ENCODE measurements at regions not wholly inside any gene's neighbourhood (a gene's known extent, or its start where the extent isn't known, plus 50 kb on each side); places are given as distances from the start of the nearest gene placed in this dataset.

- TF ChIP-seq YY1 (IDR thresholded peaks at IDR 0.05; ENCODE audit: low read depth), result no peak
- no peak for TF ChIP-seq EGR1 (IDR thresholded peaks at IDR 0.05)
- no peak for TF ChIP-seq TEAD4 (IDR thresholded peaks at IDR 0.05)
- no peak for TF ChIP-seq TCF12 (IDR thresholded peaks at IDR 0.05; ENCODE audit: low read depth)
- no peak for TF ChIP-seq RAD21 (IDR thresholded peaks at IDR 0.05; ENCODE audit: low read depth)
- no peak for TF ChIP-seq EP300 (IDR thresholded peaks at IDR 0.05; ENCODE audit: borderline replicate concordance)
- TF ChIP-seq REST (IDR thresholded peaks at IDR 0.05; ENCODE audit: low read depth), result no peak
- TF ChIP-seq CEBPB (IDR thresholded peaks at IDR 0.05), result no peak
- TF ChIP-seq ZBTB7A (IDR thresholded peaks at IDR 0.05; ENCODE audit: low read depth), result no peak
These were observed 66.0 kb downstream of the SLC30A10 start for GRCh38 chr1:219862366-219862765.

- TF ChIP-seq TEAD4 (IDR thresholded peaks at IDR 0.05), result no peak
- TF ChIP-seq ZBTB7A (IDR thresholded peaks at IDR 0.05; ENCODE audit: low read depth), result no peak
- no peak for TF ChIP-seq REST (IDR thresholded peaks at IDR 0.05; ENCODE audit: low read depth)
- no peak for TF ChIP-seq TCF12 (IDR thresholded peaks at IDR 0.05; ENCODE audit: low read depth)
- no peak for TF ChIP-seq FOXM1 (IDR thresholded peaks at IDR 0.05; ENCODE audit: borderline replicate concordance, low read depth)
- no peak for TF ChIP-seq YY1 (IDR thresholded peaks at IDR 0.05; ENCODE audit: low read depth)
- no peak for TF ChIP-seq CREB1 (IDR thresholded peaks at IDR 0.05; ENCODE audit: low read depth)
- no peak for TF ChIP-seq EGR1 (IDR thresholded peaks at IDR 0.05)
- no peak for TF ChIP-seq EP300 (IDR thresholded peaks at IDR 0.05; ENCODE audit: borderline replicate concordance)
- no peak for TF ChIP-seq USF1 (IDR thresholded peaks at IDR 0.05)
- TF ChIP-seq NFIC (IDR thresholded peaks at IDR 0.05), result no peak
- TF ChIP-seq TAF1 (IDR thresholded peaks at IDR 0.05; ENCODE audit: low read depth), result no peak
- no peak for TF ChIP-seq MAX (IDR thresholded peaks at IDR 0.05)
- TF ChIP-seq CEBPB (IDR thresholded peaks at IDR 0.05), result no peak
- no peak for TF ChIP-seq RAD21 (IDR thresholded peaks at IDR 0.05; ENCODE audit: low read depth)
These were observed 69.4 kb downstream of the SLC30A10 start for GRCh38 chr1:219858980-219859379.

GRCh38 chr1:219847215-219847855 lies 81.0 kb downstream of the SLC30A10 start:
- TF ChIP-seq EGR1 (IDR thresholded peaks at IDR 0.05), result no peak
- TF ChIP-seq EP300 (IDR thresholded peaks at IDR 0.05; ENCODE audit: borderline replicate concordance), result no peak
- no peak for TF ChIP-seq USF1 (IDR thresholded peaks at IDR 0.05)
- no peak for TF ChIP-seq TCF12 (IDR thresholded peaks at IDR 0.05; ENCODE audit: low read depth)
- TF ChIP-seq NFIC (IDR thresholded peaks at IDR 0.05), result no peak
- no peak for TF ChIP-seq TAF1 (IDR thresholded peaks at IDR 0.05; ENCODE audit: low read depth)
- TF ChIP-seq RAD21 (IDR thresholded peaks at IDR 0.05; ENCODE audit: low read depth), result no peak
- no peak for TF ChIP-seq MAX (IDR thresholded peaks at IDR 0.05)
- TF ChIP-seq CREB1 (IDR thresholded peaks at IDR 0.05; ENCODE audit: low read depth), result no peak
- no peak for TF ChIP-seq TEAD4 (IDR thresholded peaks at IDR 0.05)
- TF ChIP-seq YY1 (IDR thresholded peaks at IDR 0.05; ENCODE audit: low read depth), result no peak
- TF ChIP-seq FOXM1 (IDR thresholded peaks at IDR 0.05; ENCODE audit: borderline replicate concordance, low read depth), result no peak
- no peak for TF ChIP-seq CEBPB (IDR thresholded peaks at IDR 0.05)
- no peak for TF ChIP-seq ZBTB7A (IDR thresholded peaks at IDR 0.05; ENCODE audit: low read depth)
- no peak for TF ChIP-seq REST (IDR thresholded peaks at IDR 0.05; ENCODE audit: low read depth)

GRCh38 chr1:219837994-219838294 lies 90.4 kb downstream of the SLC30A10 start:
- TF ChIP-seq USF1 (IDR thresholded peaks at IDR 0.05), result no peak
- TF ChIP-seq CEBPB (IDR thresholded peaks at IDR 0.05), result no peak
- TF ChIP-seq EGR1 (IDR thresholded peaks at IDR 0.05), result no peak
- no peak for TF ChIP-seq EP300 (IDR thresholded peaks at IDR 0.05; ENCODE audit: borderline replicate concordance)
- no peak for TF ChIP-seq TAF1 (IDR thresholded peaks at IDR 0.05; ENCODE audit: low read depth)
- no peak for TF ChIP-seq NFIC (IDR thresholded peaks at IDR 0.05)
- no peak for TF ChIP-seq MAX (IDR thresholded peaks at IDR 0.05)
- TF ChIP-seq YY1 (IDR thresholded peaks at IDR 0.05; ENCODE audit: low read depth), result no peak
